A673 (cell line): ENCODE measurements at regions not wholly inside any gene's neighbourhood (a gene's known extent, or its start where the extent isn't known, plus 50 kb on each side); places are given as distances from the start of the nearest gene placed in this dataset.
A peak's percentile ranks its signal among the peaks of the same experiment; 100 is the strongest.

Experiments used
- BruUV-seq: library from RNA; stranded (reverse); fragments of 400-500 nt; replicated peaks from 2 replicates; lab custom pipeline; 2021; lab: Mats Ljungman, UMichigan
- CTCF ChIA-PET: fragments of 300-600 bp; sonication (Branson Sonifier 250); formaldehyde crosslinking; loops from one replicate; lab custom pipeline; 2022; ENCODE audit warnings: antibody characterized with exemption; lab: Charles Lee
- POLR2A ChIA-PET: fragments of 300-600 bp; sonication (Branson Sonifier 250); formaldehyde crosslinking; loops from one replicate; lab custom pipeline; 2022; ENCODE audit warnings: antibody characterized with exemption; ENCODE audit not compliant: low non-redundant PET; lab: Charles Lee
- DNase-seq: peaks from one replicate; pipeline ENCODE4 v3.0.0-alpha.2; 2015; ENCODE audit warnings: low spot score
- H3K27ac ChIP-seq: fragments of 200-600 bp; sonication (generic); 2 replicates; pipeline ENCODE4 v1.5.1; 2016; ENCODE audit warnings: mixed run types, low read depth, mild to moderate bottlenecking, mixed read lengths, antibody characterized with exemption, low read length; ENCODE audit not compliant: poor library complexity, severe bottlenecking
- H3K27me3 ChIP-seq: fragments of 200-600 bp; sonication (generic); replicated peaks from 2 replicates; pipeline ENCODE4 v1.6.1; 2017; ENCODE audit warnings: mixed run types, low read depth, mild to moderate bottlenecking, mixed read lengths, antibody characterized with exemption, low read length; ENCODE audit not compliant: insufficient read depth, poor library complexity
- H3K36me3 ChIP-seq: fragments of 200-600 bp; sonication (generic); 2 replicates; pipeline ENCODE4 v1.6.1; 2016; ENCODE audit warnings: mixed run types, mild to moderate bottlenecking, mixed read lengths, antibody characterized with exemption, low read length; ENCODE audit not compliant: insufficient read depth, poor library complexity, severe bottlenecking
- H3K4me1 ChIP-seq: fragments of 200-600 bp; sonication (generic); 2 replicates; pipeline ENCODE4 v1.6.1; 2017; ENCODE audit warnings: mixed run types, mild to moderate bottlenecking, mixed read lengths, antibody characterized with exemption, low read length; ENCODE audit not compliant: insufficient read depth, poor library complexity, severe bottlenecking
- H3K4me3 ChIP-seq: fragments of 200-600 bp; sonication (generic); 2 replicates; pipeline ENCODE4 v1.5.1; 2016; ENCODE audit warnings: low read depth, mixed run types, mild to moderate bottlenecking, mixed read lengths, low read length; ENCODE audit not compliant: poor library complexity, severe bottlenecking
- H3K9me3 ChIP-seq: fragments of 200-600 bp; sonication (generic); 2 replicates; pipeline ENCODE4 v1.6.1; 2016; ENCODE audit warnings: mixed run types, low read depth, mild to moderate bottlenecking, mixed read lengths, antibody characterized with exemption, low read length; ENCODE audit not compliant: poor library complexity, severe bottlenecking
- EZH2 ChIP-seq: fragments of 200-600 bp; sonication (generic); IDR thresholded peaks from 2 replicates; pipeline ENCODE4 v1.6.1; 2017; ENCODE audit warnings: borderline replicate concordance, low read depth, mild to moderate bottlenecking, mixed read lengths, antibody characterized with exemption, low read length; ENCODE audit not compliant: poor library complexity, severe bottlenecking
- intact Hi-C: fragments of 100-400 bp; cut with micrococcal nuclease; formaldehyde crosslinking; loops from one replicate; pipeline ENCODE4 v1.10.0; 2022; ENCODE audit not compliant: unreplicated experiment
- TF ChIP-seq, protein P1 (sequence below): fragments of 300-800, 200-600 bp; sonication (generic); conservative IDR thresholded peaks from 2 replicates; pipeline ENCODE4 v1.5.1; 2017; ENCODE audit warnings: low read depth, mild to moderate bottlenecking, antibody characterized with exemption, low read length, moderate library complexity, mixed read lengths

GRCh38 chr18:64234321-64234720 lies 85.4 kb upstream of the LINC00305 start:
- intact Hi-C loops: no loop called here
- CTCF ChIA-PET: interaction anchor here (0.6 kb wide), 1 partner anchor 1113 kb away, joined by 3 read pairs; no protein-coding TSS in a partner anchor
- no TSS peak for BruUV-seq
- Histone ChIP-seq H3K4me3 (no peak overlapping the region), H3K27ac (no peak overlapping the region), H3K9me3 (peaks cover 5% of the 10 kb centered on the region), H3K4me1 (peaks cover 17% of the 10 kb centered on the region), H3K36me3 (no peaks in the 10 kb centered on the region), H3K27me3 (no peaks in the 10 kb centered on the region)
- peak; percentile 57 for DNase-seq
- TF ChIP-seq, protein P1, sequence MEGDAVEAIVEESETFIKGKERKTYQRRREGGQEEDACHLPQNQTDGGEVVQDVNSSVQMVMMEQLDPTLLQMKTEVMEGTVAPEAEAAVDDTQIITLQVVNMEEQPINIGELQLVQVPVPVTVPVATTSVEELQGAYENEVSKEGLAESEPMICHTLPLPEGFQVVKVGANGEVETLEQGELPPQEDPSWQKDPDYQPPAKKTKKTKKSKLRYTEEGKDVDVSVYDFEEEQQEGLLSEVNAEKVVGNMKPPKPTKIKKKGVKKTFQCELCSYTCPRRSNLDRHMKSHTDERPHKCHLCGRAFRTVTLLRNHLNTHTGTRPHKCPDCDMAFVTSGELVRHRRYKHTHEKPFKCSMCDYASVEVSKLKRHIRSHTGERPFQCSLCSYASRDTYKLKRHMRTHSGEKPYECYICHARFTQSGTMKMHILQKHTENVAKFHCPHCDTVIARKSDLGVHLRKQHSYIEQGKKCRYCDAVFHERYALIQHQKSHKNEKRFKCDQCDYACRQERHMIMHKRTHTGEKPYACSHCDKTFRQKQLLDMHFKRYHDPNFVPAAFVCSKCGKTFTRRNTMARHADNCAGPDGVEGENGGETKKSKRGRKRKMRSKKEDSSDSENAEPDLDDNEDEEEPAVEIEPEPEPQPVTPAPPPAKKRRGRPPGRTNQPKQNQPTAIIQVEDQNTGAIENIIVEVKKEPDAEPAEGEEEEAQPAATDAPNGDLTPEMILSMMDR: no peak
- TF ChIP-seq EZH2: no peak
- POLR2A ChIA-PET: no interaction called here

DNA sequence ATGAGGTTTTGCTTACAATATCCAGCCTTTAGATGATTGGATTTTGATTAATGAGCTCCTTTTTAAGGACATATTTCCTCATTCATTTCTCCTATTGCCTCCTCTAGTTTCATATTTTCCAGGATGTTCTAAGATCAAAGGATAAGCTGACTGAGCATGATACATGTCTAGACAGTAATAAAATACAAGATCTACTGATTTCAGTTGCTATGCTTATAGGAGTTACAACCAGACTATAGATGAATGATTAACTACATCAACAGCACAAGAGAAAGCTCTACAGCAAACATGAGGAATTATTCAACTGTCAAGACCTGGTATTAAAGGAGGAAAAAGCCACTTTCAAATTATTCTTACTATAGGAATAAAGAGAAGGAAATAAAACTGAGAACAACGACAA lies 85.0 kb upstream of the LINC00305 start:
- Histone ChIP-seq H3K27ac (no peak overlapping the region), H3K4me3 (no peak overlapping the region), H3K4me1 (peaks cover 17% of the 10 kb centered on the region), H3K36me3 (no peaks in the 10 kb centered on the region), H3K9me3 (peaks cover 5% of the 10 kb centered on the region), H3K27me3 (no peaks in the 10 kb centered on the region)
- CTCF ChIA-PET: interaction anchor here (0.6 kb wide), 1 partner anchor 1112 kb away, joined by 3 read pairs; no protein-coding TSS in a partner anchor
- intact Hi-C loops: no loop called here
- no TSS peak for BruUV-seq
- POLR2A ChIA-PET: no interaction called here
- DNase-seq: no peak
- TF ChIP-seq, protein P1: no peak
- no peak for TF ChIP-seq EZH2

- BruUV-seq: no TSS peak
Observed at GRCh38 chr18:64220941-64221340, 72.1 kb upstream of the LINC00305 start.

More at GRCh38 chr18:64220941-64221340, 72.1 kb upstream of the LINC00305 start:
- Histone ChIP-seq H3K4me1 (peaks cover 11% of the 10 kb centered on the region), H3K36me3 (no peaks in the 10 kb centered on the region), H3K27ac (no peak overlapping the region), H3K4me3 (no peak overlapping the region), H3K9me3 (no peaks in the 10 kb centered on the region), H3K27me3 (no peaks in the 10 kb centered on the region)
- CTCF ChIA-PET: no interaction called here
- TF ChIP-seq EZH2: no peak
- TF ChIP-seq, protein P1: no peak
- intact Hi-C loops: no loop called here
- no peak for DNase-seq
- POLR2A ChIA-PET: no interaction called here
